ENCODE measurements at regions not wholly inside any gene's neighbourhood (a gene's known extent, or its start where the extent isn't known, plus 50 kb on each side); places are given as distances from the start of the nearest gene placed in this dataset.
A peak's percentile ranks its signal among the peaks of the same experiment; 100 is the strongest.

GRCh38 chr7:50156163-50156562 lies 63.1 kb upstream of the ZPBP start:
- ChIA-PET POLR2A (no interaction called here), CTCF (interaction anchor here (0.8 to 2.6 kb wide), 3 partner anchors 13 to 49 kb away, joined by 3 to 8 read pairs (median 7); no protein-coding TSS in a partner anchor)
- Histone ChIP-seq H3K4me2 (replicated peaks; ENCODE audit: low read depth, low read length, poor library complexity, severe bottlenecking) (peak overlapping the region; percentile 49), H3K4me1 (ENCODE audit: control insufficient read depth in 2 of 2, insufficient read depth in 2 of 2, low read length in 2 of 2) (peaks cover 29 to 31% of the 10 kb centered on the region in 2 donors), H3K4me3 (ENCODE audit: control extremely low read depth in 1 of 5, extremely low read depth in 1 of 5, insufficient read depth in 1 of 5, low read depth in 2 of 5, low read length in 4 of 5) (peak overlapping the region in 1 of 5 experiments; percentile 16), H3K9me3 (ENCODE audit: control extremely low read depth in 1 of 3, control insufficient read depth in 2 of 3, insufficient read depth in 1 of 3, low read length in 2 of 3) (no peaks in the 10 kb centered on the region), H3K36me3 (replicated peaks in 1 of 2; ENCODE audit: control extremely low read depth in 1 of 2, control insufficient read depth in 1 of 2, extremely low read depth in 1 of 2, insufficient read depth in 2 of 2, low read length in 1 of 2) (no peaks in the 10 kb centered on the region), H3K9ac (ENCODE audit: low read length) (peak overlapping the region; percentile 11), H3K27ac (ENCODE audit: low read length in 2 of 2) (peak overlapping the region in 1 of 2 donors; percentile 51), H2AFZ (ENCODE audit: insufficient read depth, low read depth, low read length, poor library complexity, severe bottlenecking) (peak overlapping the region; percentile 76), H3K79me2 (ENCODE audit: control insufficient read depth, insufficient read depth, low read length) (no peaks in the 10 kb centered on the region), H3K27me3 (replicated peaks in 1 of 4; ENCODE audit: control extremely low read depth in 1 of 4, control insufficient read depth in 3 of 4, insufficient read depth in 4 of 4, low read length in 3 of 4) (no peaks in the 10 kb centered on the region), H4K20me1 (ENCODE audit: control insufficient read depth, insufficient read depth, low read length, poor library complexity, severe bottlenecking) (no peaks in the 10 kb centered on the region)
- Mint-ChIP-seq H3K4me3 (peak overlapping the region; percentile 65), H3K9me3 (ENCODE audit: insufficient read depth) (peaks cover 2% of the 10 kb centered on the region), H3K27me3 (no peaks in the 10 kb centered on the region), H3K27ac (peak overlapping the region; percentile 73), H3K4me1 (peaks cover 45% of the 10 kb centered on the region)
- intact Hi-C loops (cut with micrococcal nuclease): no loop called here
- ATAC-seq (ENCODE audit: low read depth): peak; percentile 40
- peak; percentile 25 for DNase-seq
- 5% methylated on average over 4 of the region's 4 CpGs for WGBS (ENCODE audit: insufficient coverage)
- no peak for TF ChIP-seq CTCF (IDR thresholded peaks at IDR 0.05)
- TF ChIP-seq EZH2 (IDR thresholded peaks at IDR 0.05; ENCODE audit: borderline replicate concordance, insufficient read depth, low read depth, low read length, poor library complexity, severe bottlenecking): no peak

GRCh38 chr7:50155755-50156154 lies 62.7 kb upstream of the ZPBP start:
- DNase-seq (no peak), ATAC-seq (ENCODE audit: low read depth) (no peak)
- 78% methylated on average over 5 of the region's 6 CpGs for WGBS (ENCODE audit: insufficient coverage)
- Mint-ChIP-seq H3K4me3 (no peak overlapping the region), H3K27me3 (no peaks in the 10 kb centered on the region), H3K4me1 (peaks cover 49% of the 10 kb centered on the region), H3K9me3 (ENCODE audit: insufficient read depth) (peaks cover 2% of the 10 kb centered on the region), H3K27ac (peak overlapping the region; percentile 15)
- no peaks in the 10 kb centered on the region for H3K9me3 ChIP-seq (ENCODE audit: control extremely low read depth in 1 of 3, control insufficient read depth in 2 of 3, insufficient read depth in 1 of 3, low read length in 2 of 3)
- no peak overlapping the region for H3K9ac ChIP-seq (ENCODE audit: low read length)
- peak overlapping the region in 1 of 2 donors; percentile 51 for H3K27ac ChIP-seq (ENCODE audit: low read length in 2 of 2)
- ChIA-PET CTCF (interaction anchor here (0.8 to 2.6 kb wide), 4 partner anchors 13 to 262 kb away, joined by 3 to 8 read pairs (median 6); no protein-coding TSS in a partner anchor), POLR2A (no interaction called here)
- no peak for TF ChIP-seq EZH2 (IDR thresholded peaks at IDR 0.05; ENCODE audit: borderline replicate concordance, insufficient read depth, low read depth, low read length, poor library complexity, severe bottlenecking)
- no peak for TF ChIP-seq CTCF (IDR thresholded peaks at IDR 0.05)
- H3K4me3 ChIP-seq (ENCODE audit: control extremely low read depth in 1 of 5, extremely low read depth in 1 of 5, insufficient read depth in 1 of 5, low read depth in 2 of 5, low read length in 4 of 5): no peak overlapping the region
- intact Hi-C loops (cut with micrococcal nuclease): no loop called here
- H3K36me3 ChIP-seq (replicated peaks in 1 of 2; ENCODE audit: control extremely low read depth in 1 of 2, control insufficient read depth in 1 of 2, extremely low read depth in 1 of 2, insufficient read depth in 2 of 2, low read length in 1 of 2): no peaks in the 10 kb centered on the region
- no peaks in the 10 kb centered on the region for H3K79me2 ChIP-seq (ENCODE audit: control insufficient read depth, insufficient read depth, low read length)
- peaks cover 34 to 35% of the 10 kb centered on the region in 2 donors for H3K4me1 ChIP-seq (ENCODE audit: control insufficient read depth in 2 of 2, insufficient read depth in 2 of 2, low read length in 2 of 2)
- H2AFZ ChIP-seq (ENCODE audit: insufficient read depth, low read depth, low read length, poor library complexity, severe bottlenecking): peak overlapping the region; percentile 76
- H3K27me3 ChIP-seq (replicated peaks in 1 of 4; ENCODE audit: control extremely low read depth in 1 of 4, control insufficient read depth in 3 of 4, insufficient read depth in 4 of 4, low read length in 3 of 4): no peaks in the 10 kb centered on the region
- no peaks in the 10 kb centered on the region for H4K20me1 ChIP-seq (ENCODE audit: control insufficient read depth, insufficient read depth, low read length, poor library complexity, severe bottlenecking)
- peak overlapping the region; percentile 49 for H3K4me2 ChIP-seq (replicated peaks; ENCODE audit: low read depth, low read length, poor library complexity, severe bottlenecking)

All from B cell (primary cell).